HG03565 (cell line): ENCODE measurements at regions not wholly inside any gene's neighbourhood (a gene's known extent, or its start where the extent isn't known, plus 50 kb on each side); places are given as distances from the start of the nearest gene placed in this dataset.
A peak's percentile ranks its signal among the peaks of the same experiment; 100 is the strongest.
"Not testable (repeated sequence)": the region's sequence is repeated elsewhere in the genome, so short reads cannot be mapped to it uniquely, and the experiment has no call there.

Experiments
- ATAC-seq: cut with Tn5 transposase; IDR thresholded peaks from one replicate; pipeline ENCODE4 v1.9.1; 2021; ENCODE audit warnings: mild to moderate bottlenecking, moderate library complexity; ENCODE audit not compliant: unreplicated experiment

GRCh38 chr13:76829572-76830327 lies 56.5 kb downstream of the KCTD12 start:
- ATAC-seq, result no peak

DNA sequence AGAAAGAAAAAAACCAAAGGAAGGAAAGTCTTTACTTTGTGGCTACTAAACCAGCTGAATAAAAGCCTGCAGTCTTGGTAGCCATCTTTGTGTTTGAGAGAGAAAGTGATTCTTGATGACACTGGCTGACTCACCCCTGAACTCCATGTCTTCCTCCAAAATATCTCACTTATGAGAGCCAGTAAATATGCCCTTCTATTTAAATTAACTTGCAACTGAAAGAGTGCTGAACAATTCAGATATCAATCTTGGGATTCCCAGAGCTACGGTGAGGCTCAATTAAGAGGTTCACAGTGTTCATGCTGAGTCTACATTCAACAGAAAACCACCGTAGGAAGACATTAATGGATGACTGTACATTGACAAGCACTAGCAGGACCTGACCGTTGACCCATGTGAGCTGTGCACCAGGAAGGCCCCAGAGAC lies 57.9 kb downstream of the KCTD12 start:
- ATAC-seq, result peak; percentile 63

- ATAC-seq, result no peak
Observed at GRCh38 chr13:76826527-76826926, 59.7 kb downstream of the KCTD12 start.

DNA sequence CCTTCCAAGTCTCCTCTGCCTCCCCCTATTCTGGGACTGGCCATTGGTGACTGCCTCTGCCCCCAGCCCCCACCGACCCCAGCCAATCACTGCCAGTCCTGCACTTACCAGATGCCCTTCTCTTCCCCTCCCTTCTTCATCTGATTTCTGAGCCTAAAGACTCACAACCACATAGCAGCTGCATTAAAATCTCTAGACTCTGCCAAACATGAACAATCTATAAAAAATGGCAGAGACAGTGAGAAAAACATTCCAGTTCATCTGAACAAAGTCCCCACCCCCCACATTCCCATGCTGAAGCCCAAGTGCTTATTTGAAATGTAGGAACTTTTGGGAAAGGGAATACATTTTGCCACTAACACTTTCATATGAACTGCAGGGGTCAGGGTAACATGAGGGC lies 60.8 kb downstream of the KCTD12 start:
- ATAC-seq, result no peak

DNA sequence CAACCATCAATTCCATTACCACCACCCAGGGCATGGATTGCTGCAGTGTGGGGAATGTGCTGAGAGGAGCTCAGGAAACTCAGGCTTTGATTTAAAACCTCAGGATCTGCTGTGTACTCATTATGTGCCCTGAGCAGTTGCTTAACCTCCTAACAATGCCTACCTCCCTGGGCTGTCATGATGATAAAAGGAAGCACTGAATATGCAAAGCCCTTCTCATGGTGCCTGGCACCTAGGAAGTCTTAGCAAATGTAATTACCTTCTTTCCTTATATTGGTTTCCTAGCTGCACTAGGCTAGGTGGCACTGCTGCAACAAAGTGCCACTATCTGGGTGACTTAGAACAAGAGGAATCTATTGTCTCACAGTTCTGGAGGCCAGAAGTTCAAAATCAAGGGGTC lies 62.2 kb downstream of the KCTD12 start:
- ATAC-seq, result no peak

DNA sequence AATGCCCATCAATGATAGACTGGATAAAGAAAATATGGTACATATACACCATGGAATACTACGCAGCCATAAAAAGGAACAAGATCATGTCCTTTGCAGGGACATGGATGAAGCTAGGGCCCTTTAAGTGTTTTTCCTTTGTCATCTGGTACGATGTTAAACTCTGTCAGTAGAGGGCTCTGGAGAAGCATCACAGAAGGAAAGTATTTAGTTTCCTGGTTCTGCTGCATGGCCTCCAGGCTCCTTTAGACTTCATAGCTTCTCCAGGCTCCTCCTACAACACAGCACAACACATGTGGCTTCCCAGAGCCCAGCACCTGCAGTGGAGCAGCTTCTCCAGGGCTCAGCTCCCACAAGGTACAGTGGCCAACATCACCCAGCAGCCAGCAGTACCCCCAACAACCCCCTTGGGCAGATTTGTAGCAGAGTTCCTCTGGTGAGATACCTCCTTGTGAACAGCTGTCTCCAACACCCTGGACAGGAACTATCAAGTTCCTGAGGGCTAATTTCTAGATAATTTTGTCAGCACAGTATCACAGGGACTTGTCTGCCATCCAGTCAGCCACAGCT lies 63.4 kb downstream of the KCTD12 start:
- no peak for ATAC-seq

- not testable (repeated sequence) for ATAC-seq
Observed at GRCh38 chr13:76821222-76821621, 65.0 kb downstream of the KCTD12 start.

DNA sequence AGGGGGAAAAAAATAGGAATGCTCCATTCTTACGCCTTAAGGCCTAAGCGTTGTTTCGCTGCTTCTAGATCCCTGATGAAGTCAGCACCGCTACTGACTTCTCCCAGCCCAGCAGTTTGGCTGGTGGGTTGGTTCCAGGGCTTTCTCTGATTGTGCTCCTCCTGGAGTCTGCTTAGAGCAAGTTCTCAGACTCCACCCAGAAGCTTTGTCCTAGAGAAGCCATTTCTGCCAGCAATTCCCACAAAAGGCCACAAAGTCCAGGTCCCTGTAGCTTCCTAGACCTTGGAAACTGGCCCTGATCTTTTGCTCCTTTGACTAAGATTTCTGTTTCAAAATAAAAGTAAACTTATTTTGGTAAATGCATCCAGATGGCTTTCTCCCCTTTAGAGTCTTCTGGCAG lies 65.4 kb downstream of the KCTD12 start:
- ATAC-seq, result no peak

DNA sequence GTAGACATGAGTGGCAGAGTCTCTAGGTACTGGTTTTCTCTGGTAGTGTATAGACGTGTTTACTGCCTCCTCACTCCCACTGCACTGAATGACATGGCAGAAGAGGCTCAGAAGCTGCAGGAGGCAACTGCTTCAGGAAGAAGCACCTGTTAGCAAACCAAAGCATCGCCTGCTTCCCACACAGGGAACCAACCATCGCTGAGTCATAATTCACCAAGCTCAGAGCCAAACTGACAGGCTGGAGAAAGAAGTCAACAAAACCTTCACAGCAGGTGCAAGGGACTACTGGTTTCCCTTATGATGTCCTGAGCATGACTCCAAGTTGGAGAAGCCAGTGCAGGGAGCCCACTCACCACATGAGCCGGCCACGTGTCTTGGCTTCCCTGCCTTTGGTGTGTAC lies 69.8 kb downstream of the KCTD12 start:
- peak; percentile 37 for ATAC-seq

GRCh38 chr13:76815344-76815743 lies 70.9 kb downstream of the KCTD12 start:
- no peak for ATAC-seq

DNA sequence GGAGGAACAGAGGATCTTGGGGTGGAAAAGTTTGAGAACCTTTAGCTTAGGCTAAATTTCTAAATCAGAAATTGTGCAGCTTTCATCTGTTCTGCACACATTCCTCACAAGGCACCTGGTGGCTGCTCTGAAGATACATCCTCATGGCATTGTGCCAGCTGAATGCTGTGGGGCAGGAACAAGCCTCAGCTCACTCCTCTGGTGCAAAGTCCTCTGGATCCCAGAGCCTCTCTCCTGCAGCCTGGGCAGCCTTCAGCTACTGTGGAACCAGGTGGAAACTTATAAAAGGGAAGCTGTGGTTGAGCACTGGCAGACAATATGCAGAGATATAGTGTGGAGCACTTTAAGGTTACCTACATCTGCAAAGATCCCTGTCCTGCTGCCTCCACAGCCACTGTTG lies 72.3 kb downstream of the KCTD12 start:
- ATAC-seq, result no peak

DNA sequence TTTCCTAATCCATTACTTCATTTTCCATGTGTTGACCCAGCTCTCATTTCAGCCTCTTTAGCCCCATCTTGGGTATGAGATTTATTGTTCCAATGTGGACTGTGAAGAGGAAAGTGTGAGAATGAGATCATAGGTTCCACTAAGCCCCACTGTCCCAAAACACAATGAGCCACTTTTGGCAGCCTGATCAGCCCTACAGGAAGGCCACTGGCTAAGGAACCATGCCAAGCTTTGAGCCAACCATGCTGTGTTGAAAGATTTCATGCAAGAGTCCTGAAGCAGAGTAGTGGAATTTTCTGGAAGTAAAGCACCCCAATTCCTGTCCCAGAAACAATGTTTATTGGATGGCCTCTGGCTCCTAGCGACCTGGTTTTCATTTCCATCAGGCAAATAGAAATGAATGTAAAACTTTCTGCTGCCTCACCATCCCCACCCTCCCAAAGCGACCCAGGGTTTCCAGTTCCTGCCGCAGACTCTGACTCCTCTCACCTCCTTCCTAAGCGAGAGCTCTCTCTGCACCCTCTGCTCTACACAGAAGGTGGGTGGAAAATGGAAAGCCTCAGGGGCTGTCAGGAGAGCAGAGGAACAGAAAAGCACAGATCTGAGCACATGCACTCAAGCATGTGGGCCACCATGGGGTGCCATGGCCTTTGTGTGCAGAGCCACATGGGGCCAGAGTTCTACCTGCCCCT lies 73.1 kb downstream of the KCTD12 start:
- no peak for ATAC-seq

DNA sequence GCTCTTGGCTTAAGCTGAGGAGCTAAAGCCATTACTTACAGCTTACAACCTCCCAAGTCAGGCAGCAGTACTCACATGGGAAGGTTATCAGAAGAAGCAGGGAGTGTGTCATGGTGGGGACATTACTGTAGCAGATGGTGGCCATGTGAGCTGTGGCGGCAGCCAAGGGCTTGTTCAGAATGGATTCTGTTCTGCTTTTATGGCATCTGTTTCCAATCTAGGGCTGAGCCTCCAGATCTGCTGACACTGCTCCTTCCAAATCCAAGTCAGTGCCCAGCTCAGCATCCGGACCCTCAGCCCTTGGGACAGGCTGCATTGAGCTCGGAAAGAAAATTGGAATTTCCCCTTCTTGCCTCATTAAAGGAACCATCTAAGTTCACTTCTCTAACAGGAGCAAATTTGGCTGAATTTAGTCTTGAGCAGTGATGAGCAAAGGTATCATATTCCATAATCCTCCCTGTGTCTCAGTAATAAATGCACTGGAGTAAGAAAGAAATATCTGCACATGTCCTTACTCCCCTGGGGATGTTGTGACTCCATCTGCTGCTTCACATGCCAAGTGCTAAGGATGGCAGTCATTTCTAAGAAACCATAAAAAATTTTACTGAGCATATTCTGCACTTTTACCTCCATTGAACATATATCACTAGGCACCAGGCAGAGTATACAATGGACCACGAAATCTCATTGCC lies 73.9 kb downstream of the KCTD12 start:
- ATAC-seq, result no peak

DNA sequence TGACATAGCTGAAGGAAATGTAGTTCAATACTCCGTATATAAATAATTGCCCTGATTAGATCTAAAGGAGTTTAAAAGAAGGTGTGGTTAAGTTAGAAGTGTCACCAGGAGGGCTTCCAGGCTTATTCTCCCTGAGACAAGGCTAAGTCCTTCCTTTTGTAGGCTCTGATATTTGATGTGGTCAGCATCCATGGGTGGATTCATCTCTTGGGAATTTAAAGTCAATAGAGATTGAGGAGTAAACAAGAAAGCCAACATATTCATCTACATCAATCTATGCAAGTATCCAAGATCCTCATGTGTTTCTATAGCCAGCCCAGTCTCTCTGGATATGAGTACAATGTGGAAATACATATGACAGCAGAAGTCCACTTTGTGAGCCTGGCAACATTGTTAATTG lies 76.8 kb downstream of the KCTD12 start:
- ATAC-seq, result no peak

DNA sequence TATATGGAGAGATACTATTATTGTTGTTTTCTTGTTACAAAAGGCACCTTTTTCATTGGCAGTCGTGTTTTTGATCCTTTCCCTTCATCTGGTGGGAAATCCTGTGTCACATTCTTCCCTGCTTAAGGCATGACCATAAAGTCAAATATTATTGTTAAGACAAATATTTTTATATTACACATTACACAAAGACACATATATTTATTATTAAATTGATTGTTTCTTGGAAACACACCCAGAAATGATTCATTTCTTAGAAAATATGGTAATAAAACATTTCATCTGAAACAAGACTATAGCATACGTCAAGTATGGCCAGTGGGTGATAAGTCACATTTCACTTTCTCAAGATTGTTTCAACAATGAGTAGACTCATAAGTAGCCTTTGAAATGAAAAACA lies 77.3 kb downstream of the KCTD12 start:
- no peak for ATAC-seq

- ATAC-seq, result no peak
Observed at GRCh38 chr13:76804801-76805200, 81.4 kb downstream of the KCTD12 start.

GRCh38 chr13:76803831-76804230 lies 82.4 kb downstream of the KCTD12 start:
- ATAC-seq, result no peak

DNA sequence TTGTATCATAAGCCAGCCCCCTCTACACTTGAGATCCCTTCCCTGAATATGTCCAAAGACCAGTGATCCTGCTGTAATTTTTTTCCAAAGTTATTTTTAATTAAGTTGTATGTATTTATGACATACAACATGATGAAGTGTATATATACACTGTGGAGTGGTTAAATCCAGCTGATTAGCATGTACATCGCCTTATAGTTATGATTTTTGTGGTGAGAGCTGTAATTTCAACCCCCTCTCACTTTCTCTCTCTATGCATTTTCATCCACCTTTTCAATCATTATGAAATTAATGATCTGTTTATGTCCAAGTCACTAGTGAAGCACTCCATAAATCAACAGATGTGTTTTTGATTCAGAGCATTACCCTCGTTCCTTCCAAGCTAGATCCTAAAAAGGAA lies 85.3 kb downstream of the KCTD12 start:
- ATAC-seq, result no peak

GRCh38 chr13:76799696-76800095 lies 86.5 kb downstream of the KCTD12 start:
- ATAC-seq, result no peak

GRCh38 chr13:76798037-76798436 lies 88.2 kb downstream of the KCTD12 start:
- no peak for ATAC-seq

GRCh38 chr13:76797361-76797760 lies 88.8 kb downstream of the KCTD12 start:
- ATAC-seq, result no peak

DNA sequence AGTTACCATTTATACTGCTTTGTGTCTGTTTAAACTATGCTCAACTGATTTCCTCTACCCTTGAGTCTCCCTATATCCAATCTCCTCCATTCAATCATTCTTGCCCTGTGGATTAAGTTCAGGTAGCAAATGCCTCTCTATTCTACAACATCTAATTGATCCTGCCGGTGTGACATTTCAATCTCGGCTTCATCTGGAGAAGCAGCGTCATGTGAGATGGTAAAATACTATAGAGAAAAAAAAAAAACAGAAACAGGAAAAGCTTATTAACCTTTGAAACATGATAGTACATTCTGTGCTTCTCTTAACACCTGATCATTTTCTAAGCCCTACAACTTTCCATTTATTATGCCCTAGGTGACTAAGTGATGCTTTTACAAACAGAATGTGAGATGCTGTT lies 89.4 kb downstream of the KCTD12 start:
- no peak for ATAC-seq
